Endothelial cell of umbilical vein (primary cell): ENCODE measurements at regions not wholly inside any gene's neighbourhood (a gene's known extent, or its start where the extent isn't known, plus 50 kb on each side); places are given as distances from the start of the nearest gene placed in this dataset.

Experiments
- EZH2 ChIP-seq: IDR thresholded peaks from 2 replicates; pipeline ENCODE4 v1.6.1; 2012; ENCODE audit warnings: borderline replicate concordance, low read depth, mild to moderate bottlenecking, moderate library complexity, low read length, inconsistent platforms; ENCODE audit not compliant: severe bottlenecking
- GATA2 ChIP-seq: IDR thresholded peaks from 2 replicates; pipeline ENCODE4 v1.7.0; 2011; ENCODE audit warnings: low read depth, mild to moderate bottlenecking, moderate library complexity, mixed read lengths, low read length; ENCODE audit not compliant: insufficient read length, insufficient read depth
- POLR2AphosphoS5 ChIP-seq: IDR thresholded peaks from 2 replicates; pipeline ENCODE4 v1.6.1; 2012; ENCODE audit warnings: low read depth, mild to moderate bottlenecking, control low read depth, low read length, moderate library complexity; ENCODE audit not compliant: insufficient read depth
- TF ChIP-seq, protein P1 (sequence below), 2 donors: IDR thresholded peaks; 1 replicate in 1 of 2; 2 replicates in 1 of 2; pipeline ENCODE4 v1.5.1; 2011; ENCODE audit warnings: low read length in 2 of 2, mild to moderate bottlenecking in 2 of 2, moderate library complexity in 2 of 2, control low read depth in 1 of 2, inconsistent platforms in 1 of 2, low read depth in 1 of 2; ENCODE audit not compliant: insufficient read depth in 1 of 2; ENCODE audit errors: extremely low read depth in 1 of 2

GRCh38 chr6:8268606-8269005, 166.3 kb upstream of the EEF1E1 start:
- TF ChIP-seq, protein P1, sequence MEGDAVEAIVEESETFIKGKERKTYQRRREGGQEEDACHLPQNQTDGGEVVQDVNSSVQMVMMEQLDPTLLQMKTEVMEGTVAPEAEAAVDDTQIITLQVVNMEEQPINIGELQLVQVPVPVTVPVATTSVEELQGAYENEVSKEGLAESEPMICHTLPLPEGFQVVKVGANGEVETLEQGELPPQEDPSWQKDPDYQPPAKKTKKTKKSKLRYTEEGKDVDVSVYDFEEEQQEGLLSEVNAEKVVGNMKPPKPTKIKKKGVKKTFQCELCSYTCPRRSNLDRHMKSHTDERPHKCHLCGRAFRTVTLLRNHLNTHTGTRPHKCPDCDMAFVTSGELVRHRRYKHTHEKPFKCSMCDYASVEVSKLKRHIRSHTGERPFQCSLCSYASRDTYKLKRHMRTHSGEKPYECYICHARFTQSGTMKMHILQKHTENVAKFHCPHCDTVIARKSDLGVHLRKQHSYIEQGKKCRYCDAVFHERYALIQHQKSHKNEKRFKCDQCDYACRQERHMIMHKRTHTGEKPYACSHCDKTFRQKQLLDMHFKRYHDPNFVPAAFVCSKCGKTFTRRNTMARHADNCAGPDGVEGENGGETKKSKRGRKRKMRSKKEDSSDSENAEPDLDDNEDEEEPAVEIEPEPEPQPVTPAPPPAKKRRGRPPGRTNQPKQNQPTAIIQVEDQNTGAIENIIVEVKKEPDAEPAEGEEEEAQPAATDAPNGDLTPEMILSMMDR (IDR thresholded peaks at IDR 0.05; ENCODE audit: extremely low read depth in 1 of 2, insufficient read depth in 1 of 2, low read depth in 1 of 2, low read length in 2 of 2), result no peak
- TF ChIP-seq EZH2 (no peak), POLR2AphosphoS5 (no peak), GATA2 (no peak)
